Ovary (tissue), 7 donors: ENCODE measurements at regions not wholly inside any gene's neighbourhood (a gene's known extent, or its start where the extent isn't known, plus 50 kb on each side); places are given as distances from the start of the nearest gene placed in this dataset.

Experiments used
- DNase-seq, 5 donors: peaks; one replicate each; pipeline ENCODE4 v3.0.0-alpha.2; 2019 to 2020
- H3K27ac ChIP-seq, 2 donors: fragments of 200-600 bp; one replicate each; pipeline versions ENCODE4 v1.5.1 to v1.8.0; 2019 to 2022
- H3K27me3 ChIP-seq: fragments of 200-600 bp; one replicate; pipeline ENCODE4 v1.8.0; 2022
- H3K36me3 ChIP-seq: fragments of 200-600 bp; sonication (generic); one replicate; pipeline ENCODE4 v1.5.1; 2019
- H3K4me1 ChIP-seq: one replicate; pipeline ENCODE4 v1.8.1; 2013; ENCODE audit warnings: mild to moderate bottlenecking, moderate library complexity; ENCODE audit not compliant: insufficient read depth
- H3K4me3 ChIP-seq: fragments of 200-600 bp; sonication (generic); one replicate; pipeline ENCODE4 v1.5.1; 2017
- H3K9me3 ChIP-seq, 2 donors: fragments of 200-600 bp in 1 of 2; sonication (generic) in 1 of 2; one replicate each; pipeline versions ENCODE4 v1.5.1 to v1.8.1; 2013 to 2019; ENCODE audit warnings: mild to moderate bottlenecking in 1 of 2, moderate library complexity in 1 of 2
- EP300 ChIP-seq: sonication (generic); formaldehyde crosslinking; IDR thresholded peaks from one replicate; pipeline ENCODE4 v1.6.1; 2017; ENCODE audit warnings: antibody characterized with exemption
- POLR2A ChIP-seq: fragments of 450-650 bp; IDR thresholded peaks from one replicate; pipeline ENCODE4 v1.6.1; 2017; ENCODE audit warnings: antibody characterized with exemption, mild to moderate bottlenecking, moderate library complexity
- WGBS, 3 donors: extraction: QIAGEN DNeasy Blood & Tissue Kit in 1 of 3; methylation state at CpG; one replicate each; pipeline versions ENCODE4 v1.1.5 to v1.1.7; 2013 to 2017; 5-methylcytosine and 5-hydroxymethylcytosine counted together
- intact Hi-C, 4 donors: fragments of 100-400 bp; cut with DNase I; formaldehyde crosslinking; loops; one replicate each; pipeline versions ENCODE4 v1.11.0 to v1.15.1; 2022 to 2023
- TF ChIP-seq, protein P1 (sequence below), 3 donors: fragments of 450-650 bp in 2 of 3; fragments of 200-600 bp in 1 of 3; IDR thresholded peaks; one replicate each; pipeline versions ENCODE4 v1.5.1 to v1.8.0; 2016 to 2022; ENCODE audit warnings: antibody characterized with exemption in 3 of 3, mild to moderate bottlenecking in 1 of 3
- donor health status: DM: no; HTN: no; CAD: no; lungs with moderate emphysema.
- donor health status: DM: no; HTN: no; CAD: no.
- donor health status: Bipolar disorder and iron deficiency.
- donor health status: DM: no; HTN: no; CAD: no.
- donor health status: DM: yes; HTN: yes; CAD: no.

DNA sequence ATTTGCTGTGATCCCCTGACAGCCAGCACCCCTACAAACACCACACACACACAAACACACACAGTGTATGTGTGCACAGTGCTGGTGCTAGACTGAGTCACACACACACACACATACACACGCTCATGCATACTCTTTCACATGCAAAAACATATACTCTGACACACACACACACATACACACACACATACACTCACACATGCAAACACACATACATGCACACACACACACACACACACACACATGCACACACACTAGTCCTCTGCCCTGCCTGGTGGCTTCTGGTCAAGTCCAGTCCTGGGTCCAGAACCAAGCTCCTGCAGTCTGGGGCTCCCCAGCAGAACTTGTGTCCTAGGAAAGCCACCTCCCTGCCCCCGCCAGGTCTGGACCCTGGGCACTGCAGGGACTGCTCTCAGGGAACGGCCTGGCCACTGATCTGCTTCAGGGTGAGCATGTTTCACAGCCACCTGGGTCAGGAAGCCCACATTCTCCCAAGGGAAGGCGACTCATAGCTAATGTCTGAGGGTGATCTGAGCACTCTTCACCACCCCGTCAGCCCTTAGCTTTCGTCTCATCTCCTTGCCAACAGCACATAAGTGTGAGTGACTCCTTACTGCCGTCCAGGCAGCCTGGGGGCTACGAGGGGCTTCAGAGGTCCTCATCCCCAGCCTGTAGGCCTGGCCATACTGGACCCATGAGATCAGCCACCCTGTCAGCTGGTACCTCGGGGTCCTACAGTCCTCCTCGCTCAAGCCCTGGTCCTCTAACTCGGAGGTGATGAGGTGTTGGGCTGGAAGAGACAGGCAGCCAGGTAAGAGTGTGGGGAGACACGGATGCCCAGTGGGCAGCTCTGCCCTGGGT lies 88.1 kb downstream of the MCFD2 start:
- no peak overlapping the region for H3K4me3 ChIP-seq
- 83 to 89% (median 85%) methylated on average over 12 of the region's 12 CpGs for WGBS, 3 donors
- TF ChIP-seq EP300 (no peak), POLR2A (no peak)
- TF ChIP-seq, protein P1, sequence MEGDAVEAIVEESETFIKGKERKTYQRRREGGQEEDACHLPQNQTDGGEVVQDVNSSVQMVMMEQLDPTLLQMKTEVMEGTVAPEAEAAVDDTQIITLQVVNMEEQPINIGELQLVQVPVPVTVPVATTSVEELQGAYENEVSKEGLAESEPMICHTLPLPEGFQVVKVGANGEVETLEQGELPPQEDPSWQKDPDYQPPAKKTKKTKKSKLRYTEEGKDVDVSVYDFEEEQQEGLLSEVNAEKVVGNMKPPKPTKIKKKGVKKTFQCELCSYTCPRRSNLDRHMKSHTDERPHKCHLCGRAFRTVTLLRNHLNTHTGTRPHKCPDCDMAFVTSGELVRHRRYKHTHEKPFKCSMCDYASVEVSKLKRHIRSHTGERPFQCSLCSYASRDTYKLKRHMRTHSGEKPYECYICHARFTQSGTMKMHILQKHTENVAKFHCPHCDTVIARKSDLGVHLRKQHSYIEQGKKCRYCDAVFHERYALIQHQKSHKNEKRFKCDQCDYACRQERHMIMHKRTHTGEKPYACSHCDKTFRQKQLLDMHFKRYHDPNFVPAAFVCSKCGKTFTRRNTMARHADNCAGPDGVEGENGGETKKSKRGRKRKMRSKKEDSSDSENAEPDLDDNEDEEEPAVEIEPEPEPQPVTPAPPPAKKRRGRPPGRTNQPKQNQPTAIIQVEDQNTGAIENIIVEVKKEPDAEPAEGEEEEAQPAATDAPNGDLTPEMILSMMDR (IDR thresholded peaks at IDR 0.05) = no peak
- intact Hi-C loops = no loop called here
- DNase-seq = no peak
- no peaks in the 10 kb centered on the region for H3K27me3 ChIP-seq
- H3K36me3 ChIP-seq = no peaks in the 10 kb centered on the region
- no peak overlapping the region for H3K27ac ChIP-seq
- H3K9me3 ChIP-seq = no peaks in the 10 kb centered on the region
- no peaks in the 10 kb centered on the region for H3K4me1 ChIP-seq

DNA sequence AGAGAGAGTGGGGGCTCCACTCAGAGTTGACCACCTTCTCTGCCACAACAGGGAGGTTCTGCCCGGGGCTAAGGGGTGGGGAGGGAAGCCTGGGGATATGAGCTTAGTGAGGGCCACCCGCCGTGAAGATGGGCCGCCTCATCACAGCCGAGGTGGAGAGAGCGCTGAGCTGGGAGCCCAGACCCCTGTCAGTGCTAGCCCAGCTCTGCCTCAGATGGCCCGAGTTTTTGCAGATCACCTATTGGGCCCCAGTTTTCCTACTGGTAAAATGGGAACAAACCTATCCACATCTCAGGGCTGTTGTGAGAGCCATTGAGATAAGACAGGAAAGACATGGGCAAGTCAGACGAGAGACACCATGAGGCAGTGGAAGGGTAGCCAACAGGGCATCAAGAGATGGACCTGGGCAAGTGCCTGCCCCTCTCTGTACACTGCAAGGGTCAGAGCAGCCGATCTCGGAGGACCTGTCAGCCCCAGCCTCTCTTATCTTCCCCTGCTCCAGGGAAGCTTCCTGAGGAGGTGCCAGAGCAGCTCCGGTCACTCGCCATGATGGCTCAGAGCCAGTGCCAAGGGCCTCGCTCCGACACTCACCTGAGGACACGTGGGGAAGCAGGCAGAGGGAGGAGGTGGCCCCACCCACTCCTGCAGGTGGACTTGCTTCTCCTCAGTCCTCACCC lies 88.9 kb downstream of the MCFD2 start:
- no peaks in the 10 kb centered on the region for H3K9me3 ChIP-seq

DNA sequence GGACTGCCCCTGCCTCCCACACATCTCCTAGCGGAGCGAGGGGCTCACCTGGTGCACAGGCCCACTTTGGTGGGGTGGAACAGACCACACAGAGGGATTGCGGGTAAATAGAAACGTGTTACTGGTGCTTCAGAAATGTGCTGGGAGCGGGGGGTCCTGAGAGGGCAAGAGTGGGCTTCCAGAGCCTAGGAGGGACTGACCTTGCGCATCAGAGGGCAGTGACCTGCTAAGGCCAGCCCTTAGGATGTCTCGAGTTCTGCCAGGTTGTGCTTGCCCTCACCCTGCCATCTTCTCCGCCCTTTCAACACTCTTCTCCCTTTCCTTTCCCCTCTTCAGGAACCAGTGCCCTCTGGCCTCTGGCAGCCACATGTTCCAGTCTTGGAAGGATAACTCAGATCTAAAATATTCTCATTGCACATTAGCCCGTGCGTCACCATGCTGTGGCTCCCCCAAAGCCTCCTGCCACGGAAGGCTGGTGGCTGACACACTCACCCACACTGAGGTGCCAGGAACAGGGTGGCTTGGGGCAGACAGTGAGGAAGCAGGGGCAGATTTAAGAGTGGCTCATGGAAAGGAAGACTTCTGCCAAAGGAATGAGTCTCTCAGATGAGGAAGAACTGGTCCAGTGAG lies 89.6 kb downstream of the MCFD2 start:
- Histone ChIP-seq H3K9me3 (no peaks in the 10 kb centered on the region), H3K4me1 (no peaks in the 10 kb centered on the region), H3K27me3 (no peaks in the 10 kb centered on the region), H3K36me3 (no peaks in the 10 kb centered on the region), H3K4me3 (no peak overlapping the region), H3K27ac (no peak overlapping the region)
- TF ChIP-seq POLR2A (no peak), EP300 (no peak)
- TF ChIP-seq, protein P1 (IDR thresholded peaks at IDR 0.05) = no peak
- 93 to 95% (median 93%) methylated on average over 11 of the region's 11 CpGs for WGBS, 3 donors
- DNase-seq = no peak
- intact Hi-C loops = no loop called here

More for the DNA sequence above, 88.9 kb downstream of the MCFD2 start:
- no peaks in the 10 kb centered on the region for H3K27me3 ChIP-seq
- WGBS, 3 donors = 88 to 91% (median 90%) methylated on average over 15 of the region's 15 CpGs
- no peaks in the 10 kb centered on the region for H3K36me3 ChIP-seq
- intact Hi-C loops = no loop called here
- no peak overlapping the region for H3K4me3 ChIP-seq
- H3K4me1 ChIP-seq = no peaks in the 10 kb centered on the region
- TF ChIP-seq, protein P1 (IDR thresholded peaks at IDR 0.05) = no peak
- TF ChIP-seq EP300 (no peak), POLR2A (no peak)
- no peak for DNase-seq
- no peak overlapping the region for H3K27ac ChIP-seq

DNA sequence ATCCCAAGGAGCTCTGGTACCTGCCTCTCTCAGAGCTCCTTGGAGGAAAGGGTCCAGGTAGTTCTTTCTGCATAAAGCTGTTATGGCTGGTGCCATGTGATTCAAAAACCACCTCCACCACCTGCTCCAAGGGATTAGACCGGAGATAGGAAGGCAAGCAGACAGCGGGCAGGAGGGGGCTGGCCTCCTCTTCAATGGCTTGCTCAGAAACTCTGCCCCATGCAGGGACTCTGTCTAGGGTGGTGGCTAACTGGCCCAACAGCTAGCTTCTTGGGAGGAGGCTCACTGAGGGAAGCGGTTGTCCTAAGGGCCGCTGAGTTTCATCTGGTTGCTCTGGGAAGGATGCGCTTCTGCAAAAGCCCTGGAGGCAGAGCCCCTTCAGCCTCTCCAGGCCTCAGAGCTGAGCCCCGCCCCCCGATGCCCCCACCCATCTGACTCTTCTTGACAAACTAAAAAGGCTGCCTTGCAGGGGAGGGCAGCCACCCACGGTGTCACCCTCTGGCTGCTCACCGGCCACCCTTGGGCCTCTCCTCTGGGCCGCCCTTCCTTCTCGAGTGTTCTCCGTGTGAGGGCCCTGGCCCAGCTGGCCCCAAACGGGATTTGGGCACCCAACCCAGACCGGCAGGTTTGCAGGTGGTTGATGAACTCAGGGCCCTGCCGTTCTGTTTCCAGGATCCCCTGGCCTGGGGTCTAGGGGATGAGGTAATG lies 90.2 kb downstream of the MCFD2 start:
- no peaks in the 10 kb centered on the region for H3K4me1 ChIP-seq
- no peak for DNase-seq
- no peaks in the 10 kb centered on the region for H3K27me3 ChIP-seq
- TF ChIP-seq EP300 (no peak), POLR2A (no peak)
- TF ChIP-seq, protein P1 (IDR thresholded peaks at IDR 0.05) = no peak
- 90 to 98% (median 90%) methylated on average over 15 of the region's 15 CpGs for WGBS, 3 donors
- no peaks in the 10 kb centered on the region for H3K9me3 ChIP-seq
- H3K4me3 ChIP-seq = no peak overlapping the region
- H3K36me3 ChIP-seq = no peaks in the 10 kb centered on the region
- H3K27ac ChIP-seq = no peak overlapping the region
- intact Hi-C loops = no loop called here
